K562 (cell line): ENCODE measurements at regions not wholly inside any gene's neighbourhood (a gene's known extent, or its start where the extent isn't known, plus 50 kb on each side); places are given as distances from the start of the nearest gene placed in this dataset.

ENCODE experiments used
- ELF4 ChIP-seq: fragments of 450-650 bp; formaldehyde crosslinking; IDR thresholded peaks from 2 replicates; pipeline ENCODE4 v1.4.0; 2022; ENCODE audit warnings: missing genetic modification characterization
- POLR2A ChIP-seq: fragments of 450-650 bp; conservative IDR thresholded peaks from 2 replicates; pipeline ENCODE4 v1.6.1; 2016
- PTRF ChIP-seq: fragments of 450-650 bp; IDR thresholded peaks from 2 replicates; pipeline ENCODE4 v1.6.1; 2016; ENCODE audit warnings: mild to moderate bottlenecking, missing genetic modification characterization, missing compliant biosample characterization
- RAD51 ChIP-seq: fragments of 450-650 bp; IDR thresholded peaks from 2 replicates; pipeline ENCODE4 v1.7.1; 2016; ENCODE audit warnings: low read depth, mild to moderate bottlenecking, borderline replicate concordance
- TF ChIP-seq, protein P1 (sequence below): fragments of 250-450 bp; sonication (Bioruptor Pico); IDR thresholded peaks from 2 replicates; pipeline ENCODE4 v1.4.0; 2020; ENCODE audit warnings: borderline replicate concordance

DNA sequence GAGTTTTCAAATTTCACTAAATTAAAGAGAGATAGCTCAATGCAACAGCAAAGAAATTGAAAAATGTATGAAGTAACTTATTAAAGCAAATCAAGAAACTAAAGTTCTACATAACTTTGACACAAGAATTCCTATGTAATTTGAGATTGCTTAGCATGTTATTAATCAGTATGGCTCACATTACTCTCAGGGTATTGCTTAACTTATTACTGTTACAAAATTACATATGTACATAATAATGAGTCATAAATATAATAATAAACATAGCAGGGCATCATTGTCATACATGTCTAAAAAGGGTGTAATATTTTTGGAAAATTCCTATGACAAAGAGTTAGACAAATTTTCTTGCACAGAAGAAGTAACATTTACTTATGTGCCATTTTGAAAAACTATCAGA is 75.0 kb downstream of the ZWINT start:
- no peak for TF ChIP-seq RAD51
- TF ChIP-seq ELF4, result no peak
- TF ChIP-seq POLR2A, result no peak
- TF ChIP-seq, protein P1, sequence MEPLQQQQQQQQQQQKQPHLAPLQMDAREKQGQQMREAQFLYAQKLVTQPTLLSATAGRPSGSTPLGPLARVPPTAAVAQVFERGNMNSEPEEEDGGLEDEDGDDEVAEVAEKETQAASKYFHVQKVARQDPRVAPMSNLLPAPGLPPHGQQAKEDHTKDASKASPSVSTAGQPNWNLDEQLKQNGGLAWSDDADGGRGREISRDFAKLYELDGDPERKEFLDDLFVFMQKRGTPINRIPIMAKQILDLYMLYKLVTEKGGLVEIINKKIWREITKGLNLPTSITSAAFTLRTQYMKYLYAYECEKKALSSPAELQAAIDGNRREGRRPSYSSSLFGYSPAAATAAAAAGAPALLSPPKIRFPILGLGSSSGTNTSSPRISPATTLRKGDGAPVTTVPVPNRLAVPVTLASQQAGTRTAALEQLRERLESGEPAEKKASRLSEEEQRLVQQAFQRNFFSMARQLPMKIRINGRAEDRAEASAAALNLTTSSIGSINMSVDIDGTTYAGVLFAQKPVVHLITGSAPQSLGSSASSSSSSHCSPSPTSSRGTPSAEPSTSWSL (CRISPR knock-in tag), result no peak
- TF ChIP-seq PTRF (tag), result no peak
